GM12878 (cell line): ENCODE measurements at regions not wholly inside any gene's neighbourhood (a gene's known extent, or its start where the extent isn't known, plus 50 kb on each side); places are given as distances from the start of the nearest gene placed in this dataset.

Source experiments
- CREB1 ChIP-seq: IDR thresholded peaks from 2 replicates; pipeline ENCODE4 v1.6.1; 2012; ENCODE audit warnings: low read depth, mild to moderate bottlenecking, inconsistent platforms
- CREM ChIP-seq: IDR thresholded peaks from 2 replicates; pipeline ENCODE4 v1.6.1; 2014; ENCODE audit warnings: antibody characterized with exemption, low read depth
- CTCF ChIP-seq, 3 experiments: IDR thresholded peaks in 2 of 3; conservative IDR thresholded peaks in 1 of 3; 2 replicates each; pipeline ENCODE4 v1.5.1; 2011; ENCODE audit warnings: low read depth in 3 of 3, low read length in 3 of 3, mild to moderate bottlenecking in 3 of 3, control low read depth in 2 of 3, moderate library complexity in 2 of 3, inconsistent platforms in 1 of 3, mixed read lengths in 1 of 3; ENCODE audit not compliant: control insufficient read depth in 2 of 3, insufficient read depth in 1 of 3; ENCODE audit errors: extremely low read depth in 1 of 3
- EGR1 ChIP-seq, 2 experiments: IDR thresholded peaks; 1 replicate in 1 of 2; 2 replicates in 1 of 2; pipeline ENCODE4 v1.6.1; 2011 to 2012; ENCODE audit warnings: low read depth in 2 of 2, low read length in 2 of 2, borderline replicate concordance in 1 of 2, mild to moderate bottlenecking in 1 of 2, moderate library complexity in 1 of 2
- GABPA ChIP-seq: IDR thresholded peaks from 2 replicates; pipeline ENCODE4 v1.6.1; 2014; ENCODE audit warnings: antibody characterized with exemption, low read depth, mild to moderate bottlenecking, inconsistent platforms
- HSF1 ChIP-seq: fragments of 150-350 bp; IDR thresholded peaks from 2 replicates; pipeline ENCODE4 v1.6.1; 2014; ENCODE audit warnings: mild to moderate bottlenecking, low read depth, low read length
- NR2C1 ChIP-seq: fragments of 450-650 bp; IDR thresholded peaks from 2 replicates; pipeline ENCODE4 v1.6.1; 2017; ENCODE audit warnings: antibody characterized with exemption, mild to moderate bottlenecking, moderate library complexity
- POLR2A ChIP-seq: IDR thresholded peaks from 2 replicates; pipeline ENCODE4 v1.6.1; 2011; ENCODE audit warnings: low read depth, mild to moderate bottlenecking, low read length
- RBBP5 ChIP-seq: fragments of 200-600 bp; sonication (generic); conservative IDR thresholded peaks from 2 replicates; pipeline ENCODE4 v1.6.1; 2016
- SMAD5 ChIP-seq: IDR thresholded peaks from 2 replicates; pipeline ENCODE4 v1.6.1; 2016; ENCODE audit warnings: antibody characterized with exemption, low read depth
- YBX1 ChIP-seq: fragments of 450-650 bp; IDR thresholded peaks from 2 replicates; pipeline ENCODE4 v1.6.1; 2016; ENCODE audit warnings: antibody characterized with exemption

GRCh38 chr7:81457852-81458522 is 311.9 kb downstream of the HGF start:
- TF ChIP-seq GABPA (no peak), CTCF (IDR thresholded peaks at IDR 0.05 in 2 of 3, conservative IDR thresholded peaks at IDR 0.05 in 1 of 3; ENCODE audit: control insufficient read depth in 2 of 3, extremely low read depth in 1 of 3, insufficient read depth in 1 of 3, low read depth in 3 of 3, low read length in 3 of 3) (no peak; a peak in 1 of 6 replicates), CREB1 (no peak), EGR1 (IDR thresholded peaks at IDR 0.05; ENCODE audit: borderline replicate concordance in 1 of 2, low read depth in 2 of 2, low read length in 2 of 2) (no peak), POLR2A (no peak), YBX1 (no peak), SMAD5 (no peak), HSF1 (no peak), CREM (no peak), RBBP5 (no peak), NR2C1 (no peak)
